Panc1 (cell line): ENCODE measurements at regions not wholly inside any gene's neighbourhood (a gene's known extent, or its start where the extent isn't known, plus 50 kb on each side); places are given as distances from the start of the nearest gene placed in this dataset.

Experiments
- CTCF ChIP-seq: fragments of 450-650 bp; IDR thresholded peaks from 2 replicates; pipeline ENCODE4 v1.5.1; 2017; ENCODE audit warnings: mild to moderate bottlenecking
- POLR2AphosphoS5 ChIP-seq: IDR thresholded peaks from 2 replicates; pipeline ENCODE4 v1.6.1; 2012; ENCODE audit warnings: mild to moderate bottlenecking, low read depth, low read length, moderate library complexity
- SIN3A ChIP-seq: IDR thresholded peaks from 2 replicates; pipeline ENCODE4 v1.6.1; 2012; ENCODE audit warnings: low read depth, mild to moderate bottlenecking, low read length, moderate library complexity, borderline replicate concordance; ENCODE audit not compliant: insufficient read depth

- TF ChIP-seq CTCF, result no peak
- TF ChIP-seq SIN3A, result no peak
- TF ChIP-seq POLR2AphosphoS5, result no peak
Measured at GRCh38 chr15:61660579-61660978, 399.7 kb downstream of the VPS13C start.
